GM18517 (cell line): ENCODE measurements at regions not wholly inside any gene's neighbourhood (a gene's known extent, or its start where the extent isn't known, plus 50 kb on each side); places are given as distances from the start of the nearest gene placed in this dataset.
"Not testable (repeated sequence)": the region's sequence is repeated elsewhere in the genome, so short reads cannot be mapped to it uniquely, and the experiment has no call there.

Source experiments
- ATAC-seq: cut with Tn5 transposase; IDR thresholded peaks from one replicate; pipeline ENCODE4 v1.9.1; 2021; ENCODE audit warnings: mild to moderate bottlenecking, moderate library complexity; ENCODE audit not compliant: unreplicated experiment

DNA sequence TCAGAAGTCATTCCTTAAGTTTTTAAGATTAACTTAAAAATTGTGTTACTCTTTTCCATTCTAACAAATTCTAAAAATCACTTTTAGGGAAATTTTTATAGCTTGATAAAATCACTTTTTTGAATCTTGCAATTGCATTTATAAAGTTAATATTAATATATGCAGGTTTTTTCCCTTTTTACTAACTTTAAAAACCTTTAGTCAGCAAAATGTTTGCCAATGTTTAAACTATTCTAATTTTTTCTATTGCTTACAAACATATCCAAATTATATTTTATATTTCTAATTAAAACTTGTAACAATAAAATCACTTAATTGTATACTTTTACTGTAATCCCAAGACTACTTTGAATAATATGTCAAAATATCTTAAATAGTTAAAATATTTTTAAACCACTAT lies 839.4 kb downstream of the TBL1XR1 start:
- no peak for ATAC-seq

DNA sequence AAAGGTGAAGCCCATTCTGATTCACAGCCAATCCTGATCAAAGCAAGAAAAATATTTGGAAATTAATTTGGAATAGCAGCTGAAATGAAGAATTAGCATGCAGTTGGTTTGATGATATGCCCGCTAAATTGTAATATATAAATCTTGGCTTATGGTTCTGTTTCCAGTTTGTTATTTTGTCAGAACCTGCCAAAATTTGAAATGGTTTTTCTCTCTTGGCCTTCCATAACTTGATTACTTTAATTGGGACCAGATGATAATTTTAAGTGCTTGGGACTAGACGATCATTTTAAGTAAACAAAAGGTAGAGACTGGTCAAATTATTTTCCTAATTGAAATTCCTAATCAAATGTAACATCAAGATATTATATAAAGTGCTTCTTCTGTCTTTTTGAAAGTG lies 842.4 kb downstream of the TBL1XR1 start:
- no peak for ATAC-seq

DNA sequence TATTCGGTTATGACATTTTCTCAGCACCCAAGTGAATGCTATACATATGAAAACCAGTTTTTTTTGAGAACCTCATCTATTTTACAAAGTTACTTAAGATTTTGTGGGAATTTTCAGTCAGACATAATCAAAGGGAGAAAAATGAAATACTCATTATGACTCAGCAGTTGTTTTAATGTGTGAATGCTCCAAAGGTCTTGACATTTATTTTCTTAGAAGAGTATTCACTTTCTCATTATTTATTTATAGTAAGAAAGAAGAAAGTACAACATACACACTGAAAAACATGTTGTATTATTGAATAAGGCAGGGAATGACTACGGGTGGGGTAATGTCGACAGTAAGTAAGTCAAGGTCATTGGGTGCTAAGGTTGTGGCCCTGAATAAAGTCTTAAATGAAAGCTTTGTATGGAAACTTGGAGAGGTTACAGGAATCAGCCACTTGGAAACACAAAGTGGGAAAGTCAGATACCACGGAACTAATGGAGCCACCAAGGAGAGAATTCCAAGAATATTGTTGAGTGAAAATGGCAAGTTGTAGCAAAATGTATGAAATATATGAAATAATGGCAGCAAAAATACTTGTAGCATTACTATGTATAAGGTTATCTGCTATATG lies 844.5 kb downstream of the TBL1XR1 start:
- no peak for ATAC-seq

DNA sequence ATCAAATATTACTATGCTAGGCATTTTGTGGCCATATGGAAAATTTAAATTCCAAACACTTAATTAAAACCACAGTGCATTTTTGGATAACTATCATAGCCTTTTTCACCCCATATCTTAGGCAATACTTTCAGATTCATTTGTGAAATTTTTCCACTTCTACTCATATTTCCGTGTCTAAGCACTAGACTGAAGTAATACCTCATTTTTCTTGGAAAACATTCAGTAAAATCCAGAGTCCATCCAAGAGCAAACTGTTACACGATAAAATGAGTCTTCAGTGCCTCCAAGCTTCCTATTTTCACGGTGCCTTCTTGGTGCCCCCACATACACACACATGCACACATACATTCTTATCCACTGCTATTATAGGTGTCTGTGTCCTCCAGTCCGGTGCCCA lies 845.9 kb downstream of the TBL1XR1 start:
- no peak for ATAC-seq

DNA sequence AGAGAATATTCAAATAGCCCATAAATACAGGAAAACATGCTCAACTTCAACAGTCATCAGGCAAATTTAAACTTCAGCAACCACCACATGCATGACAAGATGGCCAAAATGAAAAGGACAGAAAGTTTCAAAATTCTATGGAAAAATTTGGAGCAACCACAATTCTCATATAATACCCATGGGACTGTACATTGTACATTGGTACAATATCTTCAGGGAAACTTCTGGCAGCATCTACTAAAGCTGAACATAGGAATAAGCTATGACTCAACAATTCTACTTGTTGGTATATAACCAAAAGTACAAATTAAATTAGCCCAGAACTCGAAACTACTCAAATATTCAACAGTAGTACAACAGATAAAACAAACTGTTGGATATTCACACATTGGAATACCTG lies 847.6 kb downstream of the TBL1XR1 start:
- ATAC-seq = no peak

DNA sequence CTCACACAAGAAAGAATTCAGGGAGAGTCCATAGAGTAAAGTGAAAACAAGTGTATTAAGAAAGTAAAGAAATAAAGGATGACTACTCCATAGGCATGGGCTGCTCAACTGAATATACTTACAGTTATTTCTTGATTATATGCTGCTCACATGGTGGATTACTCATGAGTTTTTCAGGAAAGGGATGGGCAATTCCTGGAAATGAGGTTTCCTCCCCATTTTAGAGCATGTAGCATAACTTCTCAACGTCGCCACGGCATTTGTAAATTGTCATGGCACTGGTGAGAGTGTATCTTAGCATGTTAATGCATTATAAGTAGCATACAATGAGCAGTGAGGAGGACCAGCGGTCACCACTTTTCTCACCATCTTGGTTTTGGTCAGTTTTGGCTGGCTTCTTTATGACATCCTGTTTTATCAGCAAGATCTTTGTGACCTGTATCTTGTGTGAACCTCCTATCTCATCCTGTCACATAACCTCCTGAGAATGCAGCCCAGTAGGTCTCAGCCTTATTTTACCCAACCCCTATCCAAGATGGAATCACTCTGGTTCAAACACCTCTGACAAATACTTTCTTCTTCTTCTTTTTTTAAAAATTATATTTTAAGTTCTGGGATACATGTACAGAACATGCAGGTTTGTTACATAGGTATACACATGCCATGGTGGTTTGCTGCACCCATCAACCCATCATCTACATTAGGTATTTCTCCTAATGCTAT lies 849.7 kb downstream of the TBL1XR1 start:
- no peak for ATAC-seq

DNA sequence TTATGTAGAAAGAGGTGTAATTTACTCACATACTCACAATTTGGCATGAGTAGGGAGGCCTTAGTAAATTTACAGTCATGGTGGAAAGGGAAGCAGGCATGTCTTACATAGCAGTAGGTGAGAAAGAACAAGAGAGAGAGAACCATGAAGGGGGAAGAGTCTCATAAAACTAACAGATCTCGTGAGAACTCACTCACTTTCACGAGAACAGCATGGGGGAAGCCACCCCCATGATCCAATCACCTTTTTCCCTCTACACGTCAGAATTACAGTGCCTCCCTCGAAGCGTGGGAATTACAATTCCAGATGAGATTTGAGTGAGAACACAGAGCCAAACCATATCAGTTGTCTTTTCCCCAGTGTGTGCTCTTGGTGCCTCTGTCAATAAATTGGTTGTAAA lies 855.3 kb downstream of the TBL1XR1 start:
- no peak for ATAC-seq

DNA sequence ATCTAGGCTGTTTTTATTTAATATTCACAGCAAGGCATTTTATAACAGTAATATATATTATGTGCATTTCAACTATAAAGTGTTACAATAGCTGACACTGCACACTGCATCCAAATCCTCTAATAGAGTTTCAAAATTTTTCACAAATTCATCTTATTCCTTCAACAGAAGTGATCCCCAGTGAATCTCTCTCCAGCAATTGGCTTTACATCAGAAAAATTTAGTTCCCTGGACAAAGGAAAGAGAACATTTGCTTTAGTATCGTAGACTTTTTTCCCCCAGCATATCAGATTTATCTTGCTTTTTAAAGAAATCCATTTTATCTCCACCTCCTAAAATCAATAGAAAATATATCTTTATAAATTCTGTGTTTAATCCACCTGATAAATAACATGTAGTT lies 868.6 kb downstream of the TBL1XR1 start:
- ATAC-seq = no peak

DNA sequence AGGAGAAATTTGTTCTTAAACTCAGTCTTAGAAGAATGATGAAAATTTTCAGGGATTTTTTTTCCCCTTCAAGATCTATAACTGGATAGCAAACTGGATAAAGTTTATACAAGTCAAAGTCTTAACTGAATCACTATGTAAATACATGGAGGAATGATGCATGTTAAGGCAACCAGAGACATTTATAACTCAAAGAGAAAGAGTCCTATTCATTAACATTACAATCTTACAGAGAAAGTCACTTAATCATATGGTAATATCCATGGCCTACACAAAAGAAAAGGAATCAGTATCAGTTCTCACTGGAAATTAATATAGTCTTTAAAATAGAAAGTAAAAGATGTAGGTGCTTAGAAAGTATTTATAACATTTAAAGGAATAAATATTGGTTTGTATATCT lies 869.1 kb downstream of the TBL1XR1 start:
- ATAC-seq = no peak

DNA sequence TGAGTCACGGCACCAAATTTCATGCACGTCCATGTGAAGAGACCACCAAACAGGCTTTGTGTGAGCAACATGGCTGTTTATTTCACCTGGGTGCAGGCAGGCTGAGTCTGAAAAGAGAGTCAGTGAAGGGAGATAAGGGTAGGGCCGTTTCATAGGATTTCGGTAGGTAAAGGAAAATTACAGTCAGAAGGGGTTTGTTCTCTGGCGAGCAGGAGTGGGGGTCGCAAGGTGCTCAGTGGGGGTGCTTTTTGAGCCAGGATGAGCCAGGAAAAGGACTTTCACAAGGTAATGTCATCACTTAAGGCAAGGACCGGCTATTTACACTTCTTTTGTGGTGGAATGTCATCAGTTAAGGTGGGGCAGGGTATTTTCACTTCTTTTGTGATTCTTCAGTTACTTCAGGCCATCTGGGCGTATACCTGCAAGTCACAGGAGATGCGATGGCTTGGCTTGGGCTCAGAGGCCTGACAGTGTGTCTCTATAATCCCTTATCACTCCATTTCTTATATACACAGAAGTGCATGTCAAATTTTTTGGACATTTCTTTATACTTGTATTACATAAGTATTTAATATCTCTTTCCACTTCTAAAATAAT lies 870.3 kb downstream of the TBL1XR1 start:
- ATAC-seq = not testable (repeated sequence)

DNA sequence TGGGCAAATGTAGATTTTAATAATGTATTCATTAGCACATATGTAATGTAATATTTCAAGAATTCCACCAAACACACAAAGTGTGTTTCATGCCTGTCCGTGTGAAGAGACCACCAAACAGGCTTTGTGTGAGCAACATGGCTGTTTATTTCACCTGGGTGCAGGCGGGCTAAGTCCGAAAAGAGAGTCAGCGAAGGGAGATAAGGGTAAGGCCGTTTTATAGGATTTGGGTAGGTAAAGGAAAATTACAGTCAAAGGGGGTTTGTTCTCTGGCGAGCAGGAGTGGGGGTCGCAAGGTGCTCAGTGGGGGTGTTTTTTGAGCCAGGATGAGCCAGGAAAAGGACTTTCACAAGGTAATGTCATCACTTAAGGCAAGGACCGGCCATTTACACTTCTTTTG lies 875.8 kb downstream of the TBL1XR1 start:
- not testable (repeated sequence) for ATAC-seq

DNA sequence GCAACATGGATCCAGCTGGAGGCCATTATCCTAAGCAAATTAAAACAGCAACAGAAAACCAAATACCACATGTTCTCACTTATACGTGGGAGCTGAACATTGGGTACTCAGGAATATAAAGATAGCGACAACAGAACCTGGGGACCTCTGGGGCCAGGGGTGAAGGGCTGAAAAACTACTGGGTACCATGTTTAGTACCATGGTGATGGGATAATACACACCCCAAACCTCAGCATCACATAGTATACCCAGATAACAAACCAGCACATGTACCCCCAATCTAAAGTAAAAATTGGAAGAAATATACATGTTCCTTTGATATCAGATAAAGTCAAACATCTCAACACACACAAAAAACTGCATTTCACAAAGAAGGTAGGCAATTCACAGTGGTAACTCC lies 876.2 kb downstream of the TBL1XR1 start:
- no peak for ATAC-seq

DNA sequence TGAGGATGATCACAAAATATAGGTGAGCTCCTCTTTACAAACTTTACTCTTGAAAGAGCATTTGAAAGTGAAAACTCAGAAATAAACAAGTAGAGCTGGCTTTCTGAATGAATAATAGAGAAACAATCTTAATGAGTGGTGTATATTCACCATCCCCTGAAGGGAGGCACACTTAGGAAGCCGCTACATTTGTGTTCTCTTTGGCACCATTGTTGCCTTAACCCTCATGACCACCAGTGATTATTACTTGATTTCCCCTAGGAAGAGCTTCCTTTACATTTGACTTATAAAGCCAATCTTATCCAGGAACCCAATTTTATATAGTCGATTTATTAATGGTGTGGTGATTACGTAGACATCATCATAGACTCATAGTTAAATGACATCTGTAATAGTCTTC lies 883.9 kb downstream of the TBL1XR1 start:
- no peak for ATAC-seq

DNA sequence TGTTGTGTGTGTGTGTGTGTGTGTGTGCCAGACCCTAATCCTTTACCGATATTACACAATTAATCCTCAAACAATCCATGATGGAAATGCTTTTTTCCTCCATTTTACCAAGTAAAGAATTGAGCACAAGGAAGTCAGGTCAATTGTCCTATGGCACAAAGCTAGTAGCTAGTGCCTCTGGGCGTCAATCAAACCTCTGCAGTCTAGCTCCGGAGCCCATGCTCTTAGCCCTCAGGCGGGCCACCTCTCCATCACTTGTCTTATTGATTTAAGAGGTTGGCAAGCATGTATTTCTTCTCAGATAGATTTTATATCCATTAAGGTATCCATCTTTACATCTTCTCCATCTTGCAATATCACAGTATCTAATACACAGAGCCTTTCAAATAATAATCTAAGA lies 886.6 kb downstream of the TBL1XR1 start:
- ATAC-seq = no peak

DNA sequence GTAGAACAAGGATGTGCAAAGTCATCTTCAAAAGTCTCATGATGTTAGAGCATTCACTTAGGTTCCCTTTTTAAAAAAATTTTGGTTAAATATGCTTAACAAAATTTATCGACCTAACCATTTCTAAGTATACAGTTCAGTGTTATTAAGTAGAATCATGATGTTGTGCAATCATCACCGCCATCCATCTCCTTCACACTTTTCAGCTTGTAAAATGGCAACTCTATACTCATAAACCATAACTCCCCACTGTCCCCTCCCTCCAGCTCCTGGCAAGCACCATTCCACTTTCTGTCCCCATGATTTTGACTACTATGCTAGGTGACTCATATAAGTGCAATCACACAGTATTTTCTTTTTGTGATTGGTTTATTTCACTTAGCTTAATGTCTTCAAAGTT lies 895.0 kb downstream of the TBL1XR1 start:
- ATAC-seq = no peak

DNA sequence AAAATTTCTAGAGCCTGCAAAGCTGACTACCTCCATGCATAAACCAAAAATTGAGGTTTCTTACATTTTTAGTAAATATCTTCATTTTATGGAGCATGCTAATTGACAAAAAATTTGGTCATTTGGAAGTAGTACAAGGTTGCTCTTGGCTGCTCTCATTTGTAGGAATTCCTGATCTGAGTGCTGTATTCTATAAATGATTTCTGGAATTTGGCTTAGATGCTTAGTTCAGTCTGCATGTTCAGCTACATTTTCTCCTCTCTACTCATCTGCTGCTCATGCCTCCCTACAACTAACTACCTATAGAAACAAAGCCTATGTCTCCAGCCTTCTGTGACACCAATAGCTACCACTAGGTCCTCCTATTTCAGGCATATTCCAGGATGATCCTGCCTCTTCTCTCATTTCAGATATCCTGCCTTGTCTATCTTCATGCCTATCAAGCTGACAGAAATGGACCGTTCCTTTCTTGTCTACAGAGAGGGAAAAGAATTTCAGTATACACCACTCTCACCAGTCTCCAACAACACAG lies 901.1 kb downstream of the TBL1XR1 start:
- no peak for ATAC-seq

DNA sequence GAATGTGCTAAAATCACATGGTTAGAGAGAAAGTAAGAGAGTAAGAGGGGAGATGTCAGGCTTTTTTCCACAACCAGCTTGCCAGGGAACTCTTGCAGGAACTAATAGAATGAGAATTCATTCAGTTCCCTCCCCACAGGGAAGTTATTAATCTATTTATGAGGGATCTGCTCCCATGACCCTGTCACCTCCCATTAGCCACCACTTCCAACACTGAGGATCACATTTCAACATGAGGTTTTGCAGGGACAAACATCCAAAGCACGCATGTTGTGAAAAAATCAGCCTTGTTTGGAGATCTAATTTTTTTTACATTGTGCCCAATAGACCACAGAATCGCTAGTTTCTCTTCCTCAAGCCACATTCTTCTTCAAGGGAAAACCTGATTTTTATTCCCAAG lies 904.0 kb downstream of the TBL1XR1 start:
- ATAC-seq = no peak

DNA sequence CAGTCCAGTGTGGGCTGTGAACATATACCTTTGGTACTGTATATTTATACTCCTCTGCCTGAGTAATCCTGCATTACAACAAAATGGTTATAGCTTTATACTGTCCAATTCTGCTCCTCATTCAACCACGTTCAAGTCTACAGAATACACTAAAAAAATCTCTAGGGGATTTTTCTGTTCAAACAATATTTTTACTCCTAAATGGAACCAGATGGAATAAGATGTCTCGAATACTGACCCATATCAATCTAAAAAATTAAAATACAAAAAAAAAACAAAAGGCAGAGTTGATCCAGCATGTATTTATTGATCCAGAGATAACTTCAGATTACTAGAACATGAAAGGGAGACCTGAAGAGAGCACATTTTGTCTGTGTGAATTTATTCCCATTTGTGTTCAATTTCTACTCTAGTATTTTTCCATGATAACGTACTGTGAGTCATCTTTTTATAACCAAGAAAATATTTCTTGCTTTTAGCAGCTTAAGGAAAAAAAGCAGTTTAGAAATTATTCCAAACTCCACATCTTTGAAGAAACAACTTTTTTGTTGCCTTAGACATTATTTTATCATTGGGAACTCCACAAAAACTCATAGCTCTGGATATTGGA lies 910.7 kb downstream of the TBL1XR1 start:
- no peak for ATAC-seq

DNA sequence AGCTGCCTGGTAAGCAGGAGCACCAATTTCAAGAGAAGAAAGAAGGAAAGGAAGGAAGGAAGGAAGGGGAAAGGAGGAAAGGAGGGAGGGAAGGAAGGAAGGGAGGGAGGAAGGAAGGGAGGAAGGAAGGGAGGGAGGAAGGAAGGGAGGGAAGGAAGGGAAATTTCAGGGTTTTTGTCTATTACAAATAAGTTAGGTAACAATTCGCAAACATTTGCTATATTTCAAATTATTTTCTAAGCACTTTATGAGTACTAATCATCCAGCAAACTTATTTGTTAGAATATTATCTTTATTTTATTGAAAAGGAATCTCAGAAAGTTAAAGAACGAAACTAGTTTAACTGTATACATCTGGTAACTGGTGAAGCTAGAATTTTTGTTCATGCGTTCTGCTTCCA lies 921.7 kb downstream of the TBL1XR1 start:
- ATAC-seq = no peak

DNA sequence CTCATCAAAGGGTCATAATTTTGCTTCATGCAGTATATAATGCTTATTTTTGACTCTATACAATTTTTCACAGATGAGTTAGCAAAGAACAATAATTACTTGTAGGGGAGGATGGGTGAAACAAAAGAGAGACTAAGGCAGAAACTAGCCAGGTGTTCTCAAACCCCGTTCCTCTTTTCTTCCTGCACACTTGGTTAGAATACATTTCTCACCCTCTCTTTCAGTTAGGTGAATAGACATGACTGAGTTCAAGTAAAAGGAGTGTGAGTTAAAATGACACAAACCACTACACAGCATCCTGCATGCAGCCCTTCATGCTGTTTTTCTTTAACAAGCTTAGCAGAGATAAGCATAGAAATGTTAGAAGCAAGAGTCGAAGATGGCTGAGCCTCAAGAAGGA lies 922.2 kb downstream of the TBL1XR1 start:
- no peak for ATAC-seq

DNA sequence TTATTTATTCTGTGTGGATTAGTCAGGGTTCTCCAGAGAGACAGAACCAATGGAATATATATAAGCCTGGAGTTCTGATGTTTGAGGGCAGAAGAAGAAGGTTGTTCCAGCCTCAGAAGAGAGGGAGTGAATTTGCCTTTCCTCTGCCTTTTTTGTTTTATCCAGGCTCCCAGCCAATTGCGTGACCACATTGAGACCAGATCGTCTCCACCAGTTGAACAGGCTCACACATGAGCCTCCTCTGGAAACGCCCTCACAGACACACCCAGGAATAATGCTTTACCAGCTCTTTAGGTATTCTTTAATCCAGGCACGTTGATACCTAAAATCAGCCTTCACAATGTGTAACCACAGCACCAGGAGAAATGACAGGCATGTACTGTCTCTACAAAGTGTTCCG lies 923.1 kb downstream of the TBL1XR1 start:
- no peak for ATAC-seq

DNA sequence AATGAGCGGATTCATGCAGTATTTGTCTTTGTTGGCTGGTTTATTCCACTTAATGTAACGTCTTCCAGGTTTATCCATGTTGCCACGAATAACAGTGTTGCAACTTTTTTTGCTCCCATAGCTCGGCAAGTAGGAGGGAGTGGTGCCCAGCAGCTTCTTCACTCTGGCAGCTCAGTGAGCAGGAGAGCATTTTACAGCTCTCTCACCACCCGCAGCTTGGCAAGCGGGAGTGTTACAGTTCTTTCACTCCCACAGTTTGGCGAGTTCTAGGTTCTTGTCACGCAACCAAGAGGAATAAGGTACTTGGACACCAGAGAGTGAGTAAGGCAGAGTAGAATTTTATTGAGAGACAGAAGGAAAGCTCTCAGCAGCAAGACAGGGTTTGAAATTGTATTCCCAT lies 935.2 kb downstream of the TBL1XR1 start:
- ATAC-seq = no peak
